AG10803 (cell line): ENCODE measurements at regions not wholly inside any gene's neighbourhood (a gene's known extent, or its start where the extent isn't known, plus 50 kb on each side); places are given as distances from the start of the nearest gene placed in this dataset.

Experiments used
- DNase-seq: peaks from one replicate; pipeline ENCODE4 v3.0.0; 2010; ENCODE audit warnings: low read depth
- H3K4me3 ChIP-seq: 2 replicates; pipeline ENCODE4 v1.5.1; 2011; ENCODE audit warnings: mild to moderate bottlenecking, low read length, control low read depth
- CTCF ChIP-seq: conservative IDR thresholded peaks from 2 replicates; pipeline ENCODE4 v1.5.1; 2011; ENCODE audit warnings: mild to moderate bottlenecking, low read length, control low read depth, inconsistent platforms

GRCh38 chr12:64931321-64931720 lies 106.9 kb downstream of the TBC1D30 start:
- no peak for TF ChIP-seq CTCF
- no peak for DNase-seq
- H3K4me3 ChIP-seq: no peak overlapping the region

- no peak for DNase-seq
- TF ChIP-seq CTCF: no peak
- H3K4me3 ChIP-seq: no peak overlapping the region
Observed at GRCh38 chr12:64931981-64932380, 107.5 kb downstream of the TBC1D30 start.

GRCh38 chr12:64933791-64934190 lies 109.3 kb downstream of the TBC1D30 start:
- DNase-seq: no peak
- H3K4me3 ChIP-seq: no peak overlapping the region
- no peak for TF ChIP-seq CTCF

GRCh38 chr12:64937452-64937851 lies 113.0 kb downstream of the TBC1D30 start:
- no peak overlapping the region for H3K4me3 ChIP-seq
- no peak for DNase-seq
- no peak for TF ChIP-seq CTCF

GRCh38 chr12:64938179-64938578 lies 113.7 kb downstream of the TBC1D30 start:
- DNase-seq: no peak
- TF ChIP-seq CTCF: no peak
- no peak overlapping the region for H3K4me3 ChIP-seq

- peak; percentile 35 for DNase-seq
- no peak for TF ChIP-seq CTCF
- no peak overlapping the region for H3K4me3 ChIP-seq
Observed at GRCh38 chr12:64943686-64944085, 119.2 kb downstream of the TBC1D30 start.

DNA sequence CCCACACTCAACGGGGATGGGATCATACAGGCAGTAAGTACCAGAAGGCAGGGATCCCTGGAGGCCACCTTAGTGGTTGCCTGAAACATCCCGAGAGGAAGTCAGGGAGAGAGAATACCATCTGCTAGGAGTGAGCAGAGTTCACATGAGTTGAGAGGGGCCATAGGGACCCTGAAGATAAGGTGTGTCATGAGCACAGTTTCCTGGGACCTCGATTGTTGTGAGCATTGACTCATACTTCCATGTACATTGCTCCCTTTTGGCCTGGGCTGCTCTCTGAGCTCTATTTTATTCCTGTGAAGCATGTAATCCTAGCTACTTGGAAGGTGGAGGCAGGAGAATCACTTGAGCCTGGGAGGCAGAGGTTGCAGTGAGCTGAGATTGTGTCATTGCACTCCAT lies 120.5 kb downstream of the TBC1D30 start:
- no peak for TF ChIP-seq CTCF
- no peak for DNase-seq
- H3K4me3 ChIP-seq: no peak overlapping the region
